ENCODE measurements at regions not wholly inside any gene's neighbourhood (a gene's known extent, or its start where the extent isn't known, plus 50 kb on each side); places are given as distances from the start of the nearest gene placed in this dataset.

DNA sequence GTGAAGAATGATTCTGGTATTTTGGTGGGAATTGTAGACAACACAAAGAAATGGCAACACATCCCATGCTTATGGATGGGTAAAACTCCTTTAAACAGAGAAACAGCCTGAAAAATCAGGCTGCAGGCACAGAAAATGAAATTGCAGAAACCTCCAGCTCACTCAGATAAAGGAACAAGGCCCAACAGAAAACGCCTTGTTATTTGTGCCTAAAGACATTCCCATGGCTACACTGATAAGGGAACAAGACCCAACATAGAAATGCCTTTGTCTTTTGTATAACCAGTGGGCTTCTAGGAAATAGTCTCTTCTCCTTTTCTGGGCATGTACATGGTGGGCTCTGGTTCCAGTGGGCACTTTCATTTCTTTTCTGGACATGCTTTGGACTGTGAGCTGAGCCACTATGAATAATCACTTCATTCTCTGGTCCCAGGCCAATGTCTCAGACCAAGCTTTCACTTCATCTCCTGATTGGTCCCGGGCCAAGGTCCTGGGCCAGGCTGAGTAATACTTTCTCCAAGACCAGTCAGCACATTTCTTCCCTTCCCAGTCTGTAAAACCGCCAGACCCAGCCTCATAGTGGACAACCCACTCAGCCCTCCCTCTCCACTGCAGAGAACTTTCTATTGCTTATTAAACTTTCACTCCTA lies 160.5 kb downstream of the TBX22 start:
- H3K27ac Mint-ChIP-seq (ENCODE audit: unreplicated experiment), result no peak overlapping the region
- H3K9me3 Mint-ChIP-seq (ENCODE audit: unreplicated experiment), result no peaks in the 10 kb centered on the region
- Histone ChIP-seq H3K4me1 (no peaks in the 10 kb centered on the region), H3K36me3 (ENCODE audit: control insufficient read depth, insufficient read depth, low read length) (no peaks in the 10 kb centered on the region), H3K4me3 (ENCODE audit: low read depth, low read length) (no peak overlapping the region), H3K27me3 (replicated peaks; ENCODE audit: control insufficient read depth, insufficient read depth, low read length) (no peaks in the 10 kb centered on the region), H3K9me3 (no peaks in the 10 kb centered on the region)
- no peaks in the 10 kb centered on the region for H3K4me1 Mint-ChIP-seq (ENCODE audit: low read depth, unreplicated experiment)
- no peak for DNase-seq
- H3K27me3 Mint-ChIP-seq (ENCODE audit: insufficient read depth, unreplicated experiment), result no peaks in the 10 kb centered on the region
- BruUV-seq (replicated peaks), result no TSS peak
- ChIA-PET POLR2A (no interaction called here), CTCF (no interaction called here)
- no peak overlapping the region for H3K4me3 Mint-ChIP-seq (ENCODE audit: unreplicated experiment)
- H3K36me3 Mint-ChIP-seq (ENCODE audit: insufficient read depth, unreplicated experiment), result no peaks in the 10 kb centered on the region
- intact Hi-C loops (cut with micrococcal nuclease; ENCODE audit: unreplicated experiment), result no loop called here
- TF ChIP-seq, protein P1, sequence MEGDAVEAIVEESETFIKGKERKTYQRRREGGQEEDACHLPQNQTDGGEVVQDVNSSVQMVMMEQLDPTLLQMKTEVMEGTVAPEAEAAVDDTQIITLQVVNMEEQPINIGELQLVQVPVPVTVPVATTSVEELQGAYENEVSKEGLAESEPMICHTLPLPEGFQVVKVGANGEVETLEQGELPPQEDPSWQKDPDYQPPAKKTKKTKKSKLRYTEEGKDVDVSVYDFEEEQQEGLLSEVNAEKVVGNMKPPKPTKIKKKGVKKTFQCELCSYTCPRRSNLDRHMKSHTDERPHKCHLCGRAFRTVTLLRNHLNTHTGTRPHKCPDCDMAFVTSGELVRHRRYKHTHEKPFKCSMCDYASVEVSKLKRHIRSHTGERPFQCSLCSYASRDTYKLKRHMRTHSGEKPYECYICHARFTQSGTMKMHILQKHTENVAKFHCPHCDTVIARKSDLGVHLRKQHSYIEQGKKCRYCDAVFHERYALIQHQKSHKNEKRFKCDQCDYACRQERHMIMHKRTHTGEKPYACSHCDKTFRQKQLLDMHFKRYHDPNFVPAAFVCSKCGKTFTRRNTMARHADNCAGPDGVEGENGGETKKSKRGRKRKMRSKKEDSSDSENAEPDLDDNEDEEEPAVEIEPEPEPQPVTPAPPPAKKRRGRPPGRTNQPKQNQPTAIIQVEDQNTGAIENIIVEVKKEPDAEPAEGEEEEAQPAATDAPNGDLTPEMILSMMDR (IDR thresholded peaks at IDR 0.05; ENCODE audit: insufficient read depth in 1 of 2, low read depth in 1 of 2, low read length in 1 of 2, severe bottlenecking in 1 of 2, unreplicated experiment in 1 of 2), result no peak

DNA sequence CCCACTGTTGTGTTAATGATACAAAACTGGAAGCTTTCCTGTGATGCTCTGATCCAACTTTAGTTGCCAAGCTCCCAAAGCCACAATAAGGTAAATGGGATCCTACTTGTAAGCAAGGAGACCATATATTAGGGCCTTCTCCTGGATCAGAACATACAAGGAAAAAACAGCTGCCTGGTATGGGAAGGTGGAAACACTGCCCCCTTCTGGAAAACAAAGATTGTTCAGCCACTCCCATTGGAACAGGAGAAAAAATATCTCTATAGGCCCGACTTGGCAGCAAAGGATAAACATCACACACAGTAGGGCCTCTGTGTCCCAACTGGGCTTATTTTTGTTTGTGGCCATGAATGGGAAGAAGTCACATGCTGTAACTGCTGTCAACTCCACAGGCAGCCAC lies 166.5 kb downstream of the TBX22 start:
- CTCF ChIA-PET, result no interaction called here
- no peak for DNase-seq
- H3K27me3 ChIP-seq (replicated peaks; ENCODE audit: control insufficient read depth, insufficient read depth, low read length), result no peaks in the 10 kb centered on the region
- no peaks in the 10 kb centered on the region for H3K4me1 Mint-ChIP-seq (ENCODE audit: low read depth, unreplicated experiment)
- no peak overlapping the region for H3K4me3 ChIP-seq (ENCODE audit: low read depth, low read length)
- no peaks in the 10 kb centered on the region for H3K36me3 ChIP-seq (ENCODE audit: control insufficient read depth, insufficient read depth, low read length)
- H3K36me3 Mint-ChIP-seq (ENCODE audit: insufficient read depth, unreplicated experiment), result no peaks in the 10 kb centered on the region
- no peak overlapping the region for H3K27ac Mint-ChIP-seq (ENCODE audit: unreplicated experiment)
- intact Hi-C loops (cut with micrococcal nuclease; ENCODE audit: unreplicated experiment), result no loop called here
- H3K9me3 ChIP-seq, result no peaks in the 10 kb centered on the region
- no peaks in the 10 kb centered on the region for H3K4me1 ChIP-seq
- H3K27me3 Mint-ChIP-seq (ENCODE audit: insufficient read depth, unreplicated experiment), result no peaks in the 10 kb centered on the region
- POLR2A ChIA-PET, result no interaction called here
- no peak overlapping the region for H3K4me3 Mint-ChIP-seq (ENCODE audit: unreplicated experiment)
- H3K9me3 Mint-ChIP-seq (ENCODE audit: unreplicated experiment), result no peaks in the 10 kb centered on the region
- TF ChIP-seq, protein P1 (IDR thresholded peaks at IDR 0.05; ENCODE audit: insufficient read depth in 1 of 2, low read depth in 1 of 2, low read length in 1 of 2, severe bottlenecking in 1 of 2, unreplicated experiment in 1 of 2), result no peak
- no TSS peak for BruUV-seq (replicated peaks)

DNA sequence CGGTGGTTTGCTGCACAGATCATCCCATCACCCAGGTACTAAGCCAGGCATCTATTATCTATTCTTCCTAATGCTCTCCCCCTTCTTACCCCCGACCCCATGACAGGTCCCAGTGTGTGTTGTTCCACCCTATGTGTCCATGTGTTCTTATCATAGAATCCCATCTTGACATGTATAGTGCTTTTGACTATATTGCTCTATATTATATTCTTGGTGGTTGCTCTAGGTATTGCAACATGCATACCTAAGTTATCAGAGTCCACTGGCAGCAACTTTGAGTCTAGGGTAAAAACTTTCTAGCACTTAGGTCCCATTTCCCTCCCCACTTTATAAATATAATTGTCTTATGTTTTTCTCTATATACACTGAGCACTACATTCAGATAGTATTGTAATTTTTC lies 170.3 kb downstream of the TBX22 start:
- no peak for DNase-seq
- Mint-ChIP-seq H3K27ac (ENCODE audit: unreplicated experiment) (no peak overlapping the region), H3K4me3 (ENCODE audit: unreplicated experiment) (no peak overlapping the region), H3K36me3 (ENCODE audit: insufficient read depth, unreplicated experiment) (no peaks in the 10 kb centered on the region), H3K9me3 (ENCODE audit: unreplicated experiment) (no peaks in the 10 kb centered on the region), H3K4me1 (ENCODE audit: low read depth, unreplicated experiment) (no peaks in the 10 kb centered on the region), H3K27me3 (ENCODE audit: insufficient read depth, unreplicated experiment) (no peaks in the 10 kb centered on the region)
- no TSS peak for BruUV-seq (replicated peaks)
- no peaks in the 10 kb centered on the region for H3K9me3 ChIP-seq
- no peaks in the 10 kb centered on the region for H3K4me1 ChIP-seq
- POLR2A ChIA-PET, result no interaction called here
- TF ChIP-seq, protein P1 (IDR thresholded peaks at IDR 0.05; ENCODE audit: insufficient read depth in 1 of 2, low read depth in 1 of 2, low read length in 1 of 2, severe bottlenecking in 1 of 2, unreplicated experiment in 1 of 2), result no peak
- intact Hi-C loops (cut with micrococcal nuclease; ENCODE audit: unreplicated experiment), result no loop called here
- no peak overlapping the region for H3K4me3 ChIP-seq (ENCODE audit: low read depth, low read length)
- no peaks in the 10 kb centered on the region for H3K27me3 ChIP-seq (replicated peaks; ENCODE audit: control insufficient read depth, insufficient read depth, low read length)
- no peaks in the 10 kb centered on the region for H3K36me3 ChIP-seq (ENCODE audit: control insufficient read depth, insufficient read depth, low read length)
- CTCF ChIA-PET, result no interaction called here
